IPS DF 6.9 (cell line): ENCODE measurements at regions not wholly inside any gene's neighbourhood (a gene's known extent, or its start where the extent isn't known, plus 50 kb on each side); places are given as distances from the start of the nearest gene placed in this dataset.
"Not testable (repeated sequence)": the region's sequence is repeated elsewhere in the genome, so short reads cannot be mapped to it uniquely, and the experiment has no call there.

ENCODE experiments used
- DNase-seq: peaks from one replicate; pipeline ENCODE4 v3.0.0-alpha.2; 2013; ENCODE audit warnings: low read depth, low spot score
- H3K27ac ChIP-seq: one replicate; pipeline ENCODE4 v1.5.1; 2013; ENCODE audit warnings: low read length, control low read depth
- H3K27me3 ChIP-seq: 2 replicates; pipeline ENCODE4 v1.6.1; 2013; ENCODE audit warnings: mild to moderate bottlenecking, low read length; ENCODE audit not compliant: control insufficient read depth, insufficient read depth
- H3K36me3 ChIP-seq: 2 replicates; pipeline ENCODE4 v1.6.1; 2013; ENCODE audit warnings: low read length; ENCODE audit not compliant: control insufficient read depth, insufficient read depth
- H3K4me1 ChIP-seq: 2 replicates; pipeline ENCODE4 v1.6.1; 2013; ENCODE audit warnings: low read length; ENCODE audit not compliant: control insufficient read depth, insufficient read depth
- H3K4me3 ChIP-seq: 2 replicates; pipeline ENCODE4 v1.5.1; 2013; ENCODE audit warnings: mild to moderate bottlenecking, low read length
- H3K9me3 ChIP-seq: 2 replicates; pipeline ENCODE4 v1.6.1; 2013; ENCODE audit warnings: low read length, inconsistent platforms; ENCODE audit not compliant: control insufficient read depth, insufficient read depth
- WGBS: extraction: QIAGEN DNeasy Blood & Tissue Kit; methylation state at CpG from one replicate; pipeline ENCODE4 v1.1.7; 2013; ENCODE audit warnings: mixed read lengths, missing lambda C conversion rate; ENCODE audit not compliant: insufficient read length, insufficient coverage; 5-methylcytosine and 5-hydroxymethylcytosine counted together

- H3K4me1 ChIP-seq, result no peaks in the 10 kb centered on the region
- no peak overlapping the region for H3K4me3 ChIP-seq
- H3K36me3 ChIP-seq, result no peaks in the 10 kb centered on the region
- H3K9me3 ChIP-seq, result no peaks in the 10 kb centered on the region
- no CpG with 5 or more reads among the region's 6 CpGs for WGBS
- DNase-seq, result no peak
- no peak overlapping the region for H3K27ac ChIP-seq
- H3K27me3 ChIP-seq, result no peaks in the 10 kb centered on the region
Observed at GRCh38 chr10:62937674-62938073, 121.5 kb upstream of the EGR2 start.

GRCh38 chr10:62935022-62935421 lies 118.9 kb upstream of the EGR2 start:
- Histone ChIP-seq H3K4me3 (no peak overlapping the region), H3K27ac (no peak overlapping the region), H3K27me3 (no peaks in the 10 kb centered on the region), H3K9me3 (no peaks in the 10 kb centered on the region), H3K4me1 (no peaks in the 10 kb centered on the region), H3K36me3 (no peaks in the 10 kb centered on the region)
- DNase-seq, result no peak
- no CpG with 5 or more reads among the region's 2 CpGs for WGBS

GRCh38 chr10:62934258-62934657 lies 118.1 kb upstream of the EGR2 start:
- WGBS, result no CpG with 5 or more reads among the region's 11 CpGs
- no peak for DNase-seq
- Histone ChIP-seq H3K36me3 (no peaks in the 10 kb centered on the region), H3K27me3 (no peaks in the 10 kb centered on the region), H3K4me1 (no peaks in the 10 kb centered on the region), H3K4me3 (no peak overlapping the region), H3K9me3 (no peaks in the 10 kb centered on the region), H3K27ac (no peak overlapping the region)

- H3K36me3 ChIP-seq, DNase-seq, H3K4me3 ChIP-seq, H3K4me1 ChIP-seq, H3K27ac ChIP-seq, H3K27me3 ChIP-seq, H3K9me3 ChIP-seq: not testable (repeated sequence)
- no CpG with 5 or more reads among the region's 24 CpGs for WGBS
Observed at GRCh38 chr10:62928763-62929162, 112.6 kb upstream of the EGR2 start.

- Histone ChIP-seq H3K4me1 (no peaks in the 10 kb centered on the region), H3K27ac (no peak overlapping the region), H3K4me3 (no peak overlapping the region), H3K36me3 (no peaks in the 10 kb centered on the region), H3K9me3 (no peaks in the 10 kb centered on the region), H3K27me3 (no peaks in the 10 kb centered on the region)
- DNase-seq, result no peak
- WGBS, result no CpG with 5 or more reads among the region's 1 CpG
Observed at GRCh38 chr10:62926407-62926806, 110.2 kb upstream of the EGR2 start.

GRCh38 chr10:62924344-62924748 lies 108.2 kb upstream of the EGR2 start:
- Histone ChIP-seq H3K36me3 (no peaks in the 10 kb centered on the region), H3K4me3 (peak overlapping the region; percentile 12; the same call in 1 of the 2 replicates), H3K4me1 (no peaks in the 10 kb centered on the region), H3K27ac (no peak overlapping the region), H3K27me3 (no peaks in the 10 kb centered on the region), H3K9me3 (no peaks in the 10 kb centered on the region)
- peak; percentile 60 for DNase-seq
- no CpG with 5 or more reads among the region's 20 CpGs for WGBS

GRCh38 chr10:62919776-62920175 lies 103.6 kb upstream of the EGR2 start:
- H3K4me1 ChIP-seq, result no peaks in the 10 kb centered on the region
- H3K4me3 ChIP-seq, result no peak overlapping the region
- H3K27ac ChIP-seq, result no peak overlapping the region
- no peaks in the 10 kb centered on the region for H3K9me3 ChIP-seq
- H3K36me3 ChIP-seq, result no peaks in the 10 kb centered on the region
- WGBS, result no CpG with 5 or more reads among the region's 3 CpGs
- no peak for DNase-seq
- no peaks in the 10 kb centered on the region for H3K27me3 ChIP-seq

- Histone ChIP-seq H3K27ac (no peak overlapping the region), H3K27me3 (no peaks in the 10 kb centered on the region), H3K36me3 (no peaks in the 10 kb centered on the region)
Observed at GRCh38 chr10:62917475-62918238, 101.5 kb upstream of the EGR2 start.

GRCh38 chr10:62916141-62916603 lies 100.0 kb upstream of the EGR2 start:
- WGBS, result no CpG with 5 or more reads among the region's 1 CpG
- no peak overlapping the region for H3K27ac ChIP-seq
- DNase-seq, result no peak

More at GRCh38 chr10:62917475-62918238, 101.5 kb upstream of the EGR2 start:
- no peaks in the 10 kb centered on the region for H3K9me3 ChIP-seq
- WGBS, result no CpG with 5 or more reads among the region's 9 CpGs
- no peaks in the 10 kb centered on the region for H3K4me1 ChIP-seq
- no peak overlapping the region for H3K4me3 ChIP-seq
- no peak for DNase-seq

GRCh38 chr10:62915158-62915557 lies 99.0 kb upstream of the EGR2 start:
- no peaks in the 10 kb centered on the region for H3K4me1 ChIP-seq
- H3K36me3 ChIP-seq, result no peaks in the 10 kb centered on the region
- H3K27me3 ChIP-seq, result no peaks in the 10 kb centered on the region
- H3K9me3 ChIP-seq, result no peaks in the 10 kb centered on the region
- no peak overlapping the region for H3K4me3 ChIP-seq
- H3K27ac ChIP-seq, result no peak overlapping the region
- no peak for DNase-seq

More at GRCh38 chr10:62916141-62916603, 100.0 kb upstream of the EGR2 start:
- Histone ChIP-seq H3K9me3 (no peaks in the 10 kb centered on the region), H3K36me3 (no peaks in the 10 kb centered on the region), H3K27me3 (no peaks in the 10 kb centered on the region), H3K4me1 (no peaks in the 10 kb centered on the region), H3K4me3 (no peak overlapping the region)

- Histone ChIP-seq H3K4me3 (no peak overlapping the region), H3K27ac (no peak overlapping the region), H3K9me3 (no peaks in the 10 kb centered on the region), H3K27me3 (no peaks in the 10 kb centered on the region), H3K4me1 (no peaks in the 10 kb centered on the region), H3K36me3 (no peaks in the 10 kb centered on the region)
- no CpG with 5 or more reads among the region's 3 CpGs for WGBS
- no peak for DNase-seq
Observed at GRCh38 chr10:62912086-62912485, 95.9 kb upstream of the EGR2 start.
